ENCODE measurements at regions not wholly inside any gene's neighbourhood (a gene's known extent, or its start where the extent isn't known, plus 50 kb on each side); places are given as distances from the start of the nearest gene placed in this dataset.

DNA sequence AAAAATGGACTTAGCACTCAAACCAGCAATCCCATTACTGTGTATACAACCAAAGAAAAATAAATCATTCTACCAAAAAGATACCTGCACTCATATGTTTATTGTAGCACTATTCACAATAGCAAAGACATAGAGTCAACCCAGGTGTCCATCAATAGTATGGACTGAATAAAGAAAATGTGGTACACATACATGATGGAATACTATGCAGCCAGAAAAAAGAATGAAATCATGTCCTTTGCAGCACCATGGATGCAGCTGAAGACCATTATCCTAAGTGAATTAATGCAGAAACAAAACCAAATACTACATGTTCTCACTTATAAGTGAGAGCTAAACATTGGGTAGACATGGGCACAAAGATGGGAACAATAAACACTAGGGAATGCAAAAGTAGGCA, 236.8 kb upstream of the POU5F2 start:
- Histone ChIP-seq H3K27ac (ENCODE audit: control insufficient read depth, insufficient read depth, low read length) (no peak overlapping the region), H3K4me3 (ENCODE audit: control insufficient read depth in 2 of 3, extremely low read depth in 1 of 3, insufficient read depth in 2 of 3, low read depth in 1 of 3, low read length in 3 of 3) (no peak overlapping the region), H3K27me3 (ENCODE audit: control insufficient read depth, extremely low read depth, insufficient read depth, low read length) (no peaks in the 10 kb centered on the region), H3K36me3 (ENCODE audit: control insufficient read depth in 2 of 2, extremely low read depth in 1 of 2, insufficient read depth in 2 of 2, low read length in 2 of 2) (no peaks in the 10 kb centered on the region), H3K9ac (ENCODE audit: control insufficient read depth, extremely low read depth, insufficient read depth, low read length) (no peak overlapping the region), H3K4me2 (ENCODE audit: control insufficient read depth, extremely low read depth, insufficient read depth, low read depth, low read length) (no peak overlapping the region), H3K9me3 (ENCODE audit: control insufficient read depth, low read depth, low read length) (peaks cover 2% of the 10 kb centered on the region), H2AFZ (ENCODE audit: control insufficient read depth, low read length) (no peak overlapping the region), H3K4me1 (ENCODE audit: control insufficient read depth, extremely low read depth, insufficient read depth, low read length) (no peaks in the 10 kb centered on the region), H3K9me1 (ENCODE audit: control insufficient read depth, extremely low read depth, insufficient read depth, low read length) (no peaks in the 10 kb centered on the region), H3K79me2 (ENCODE audit: control insufficient read depth, insufficient read depth, low read length) (no peaks in the 10 kb centered on the region), H4K20me1 (ENCODE audit: control insufficient read depth, extremely low read depth, insufficient read depth, low read length) (no peaks in the 10 kb centered on the region)
- dilution Hi-C loops (cut with MboI; ENCODE audit: extremely low pct_ligation_motif_present, low sequenced_read_pairs): no loop called here
- FAIRE-seq (no peak), DNase-seq (ENCODE audit: low read depth, low spot score) (no peak)
- TF ChIP-seq, protein P1, sequence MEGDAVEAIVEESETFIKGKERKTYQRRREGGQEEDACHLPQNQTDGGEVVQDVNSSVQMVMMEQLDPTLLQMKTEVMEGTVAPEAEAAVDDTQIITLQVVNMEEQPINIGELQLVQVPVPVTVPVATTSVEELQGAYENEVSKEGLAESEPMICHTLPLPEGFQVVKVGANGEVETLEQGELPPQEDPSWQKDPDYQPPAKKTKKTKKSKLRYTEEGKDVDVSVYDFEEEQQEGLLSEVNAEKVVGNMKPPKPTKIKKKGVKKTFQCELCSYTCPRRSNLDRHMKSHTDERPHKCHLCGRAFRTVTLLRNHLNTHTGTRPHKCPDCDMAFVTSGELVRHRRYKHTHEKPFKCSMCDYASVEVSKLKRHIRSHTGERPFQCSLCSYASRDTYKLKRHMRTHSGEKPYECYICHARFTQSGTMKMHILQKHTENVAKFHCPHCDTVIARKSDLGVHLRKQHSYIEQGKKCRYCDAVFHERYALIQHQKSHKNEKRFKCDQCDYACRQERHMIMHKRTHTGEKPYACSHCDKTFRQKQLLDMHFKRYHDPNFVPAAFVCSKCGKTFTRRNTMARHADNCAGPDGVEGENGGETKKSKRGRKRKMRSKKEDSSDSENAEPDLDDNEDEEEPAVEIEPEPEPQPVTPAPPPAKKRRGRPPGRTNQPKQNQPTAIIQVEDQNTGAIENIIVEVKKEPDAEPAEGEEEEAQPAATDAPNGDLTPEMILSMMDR (optimal IDR thresholded peaks at IDR 0.05 in 1 of 3, IDR thresholded peaks at IDR 0.05 in 1 of 3, conservative IDR thresholded peaks at IDR 0.05 in 1 of 3; ENCODE audit: extremely low read depth in 1 of 3, insufficient read depth in 2 of 3, low read length in 3 of 3): no peak
- no peak for TF ChIP-seq EZH2 (IDR thresholded peaks at IDR 0.05; ENCODE audit: low read length)

DNA sequence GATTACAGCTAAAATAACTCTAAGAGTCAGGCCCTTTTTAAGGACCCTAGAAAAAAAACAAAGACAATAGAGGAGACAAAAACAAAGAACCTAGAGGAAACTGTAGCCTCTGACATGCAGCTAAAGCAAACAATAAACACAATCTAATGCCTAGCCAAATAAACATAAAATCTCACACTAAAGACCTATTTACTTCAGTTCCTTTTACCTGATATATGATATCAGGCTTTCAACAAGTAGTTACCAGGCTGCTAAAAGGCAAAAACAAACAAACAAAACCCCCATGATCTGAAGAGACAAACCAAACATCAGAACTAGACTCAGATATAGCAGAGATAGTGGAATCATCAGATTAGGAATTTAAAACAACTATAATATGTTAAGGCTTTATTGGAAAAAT, 226.5 kb upstream of the POU5F2 start:
- Histone ChIP-seq H3K9me1 (ENCODE audit: control insufficient read depth, extremely low read depth, insufficient read depth, low read length) (no peaks in the 10 kb centered on the region), H2AFZ (ENCODE audit: control insufficient read depth, low read length) (no peak overlapping the region), H3K4me1 (ENCODE audit: control insufficient read depth, extremely low read depth, insufficient read depth, low read length) (no peaks in the 10 kb centered on the region), H3K4me3 (ENCODE audit: control insufficient read depth in 2 of 3, extremely low read depth in 1 of 3, insufficient read depth in 2 of 3, low read depth in 1 of 3, low read length in 3 of 3) (no peak overlapping the region), H3K27ac (ENCODE audit: control insufficient read depth, insufficient read depth, low read length) (no peak overlapping the region), H3K9ac (ENCODE audit: control insufficient read depth, extremely low read depth, insufficient read depth, low read length) (no peak overlapping the region), H3K4me2 (ENCODE audit: control insufficient read depth, extremely low read depth, insufficient read depth, low read depth, low read length) (no peak overlapping the region), H3K27me3 (ENCODE audit: control insufficient read depth, extremely low read depth, insufficient read depth, low read length) (no peaks in the 10 kb centered on the region), H3K79me2 (ENCODE audit: control insufficient read depth, insufficient read depth, low read length) (no peaks in the 10 kb centered on the region), H3K36me3 (ENCODE audit: control insufficient read depth in 2 of 2, extremely low read depth in 1 of 2, insufficient read depth in 2 of 2, low read length in 2 of 2) (no peaks in the 10 kb centered on the region), H4K20me1 (ENCODE audit: control insufficient read depth, extremely low read depth, insufficient read depth, low read length) (no peaks in the 10 kb centered on the region), H3K9me3 (ENCODE audit: control insufficient read depth, low read depth, low read length) (no peaks in the 10 kb centered on the region)
- no peak for TF ChIP-seq EZH2 (IDR thresholded peaks at IDR 0.05; ENCODE audit: low read length)
- TF ChIP-seq, protein P1 (optimal IDR thresholded peaks at IDR 0.05 in 1 of 3, IDR thresholded peaks at IDR 0.05 in 1 of 3, conservative IDR thresholded peaks at IDR 0.05 in 1 of 3; ENCODE audit: extremely low read depth in 1 of 3, insufficient read depth in 2 of 3, low read length in 3 of 3): no peak
- FAIRE-seq: no peak
- DNase-seq (ENCODE audit: low read depth, low spot score): no peak
- dilution Hi-C loops (cut with MboI; ENCODE audit: extremely low pct_ligation_motif_present, low sequenced_read_pairs): no loop called here

Measured in keratinocyte (primary cell).